Non-pigmented ciliary epithelial cell (primary cell): ENCODE measurements at regions not wholly inside any gene's neighbourhood (a gene's known extent, or its start where the extent isn't known, plus 50 kb on each side); places are given as distances from the start of the nearest gene placed in this dataset.
A peak's percentile ranks its signal among the peaks of the same experiment; 100 is the strongest.

Experiments
- DNase-seq: peaks from one replicate; pipeline ENCODE4 v3.0.0-alpha.2; 2010; ENCODE audit warnings: low read depth

DNA sequence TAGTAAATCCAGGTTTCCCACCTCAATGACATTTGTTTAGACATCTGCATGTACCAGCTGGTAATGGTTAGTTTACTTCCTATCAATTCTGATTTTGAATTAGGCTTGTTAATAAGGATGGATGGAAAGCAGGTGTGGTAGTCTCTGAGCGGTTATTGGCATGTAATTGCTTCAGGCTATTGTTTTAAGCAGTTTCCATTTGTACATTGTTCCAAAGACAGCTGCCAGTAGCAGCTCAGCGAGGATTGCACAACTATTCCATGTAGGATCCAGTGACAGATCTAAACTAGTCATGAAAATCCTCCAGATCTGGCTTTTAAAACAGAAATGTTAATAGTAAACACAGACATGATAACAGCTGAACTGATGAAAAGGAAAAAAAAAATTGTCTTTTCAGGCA, 436.0 kb upstream of the ADARB2 start:
- no peak for DNase-seq

DNA sequence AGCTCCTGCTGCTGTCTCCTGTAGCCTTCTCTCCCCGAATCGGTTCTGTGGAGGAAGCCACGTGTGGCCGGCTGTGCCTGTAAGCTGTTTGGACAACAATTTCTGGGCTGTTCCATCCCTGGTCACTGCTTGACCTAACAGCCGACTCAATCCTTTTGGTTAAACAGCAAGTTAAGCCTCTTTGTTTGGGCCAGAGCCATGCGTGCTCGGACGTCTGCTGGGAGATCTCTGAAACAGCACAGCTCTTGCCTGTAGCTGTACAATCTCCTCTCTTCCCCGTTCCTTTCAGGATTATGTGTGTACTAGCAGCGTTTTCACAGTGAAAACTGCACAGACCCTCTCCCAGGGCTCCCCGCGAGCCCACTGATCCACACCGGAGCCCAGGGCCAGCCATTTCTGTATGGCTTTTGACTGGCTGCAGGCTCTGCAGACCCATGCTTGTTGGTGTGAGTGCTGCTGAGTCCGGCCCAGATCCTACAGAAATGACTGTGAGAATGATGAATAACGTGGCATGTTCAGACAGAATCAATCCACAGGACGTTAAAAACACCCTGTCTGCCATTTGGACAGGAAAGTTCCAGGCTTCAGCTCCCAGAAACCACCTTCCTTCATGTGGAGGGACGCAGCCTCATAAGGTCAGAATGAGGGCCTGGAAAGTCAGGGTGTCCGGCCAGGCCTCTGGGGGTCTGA, 428.6 kb upstream of the ADARB2 start:
- no peak for DNase-seq

DNA sequence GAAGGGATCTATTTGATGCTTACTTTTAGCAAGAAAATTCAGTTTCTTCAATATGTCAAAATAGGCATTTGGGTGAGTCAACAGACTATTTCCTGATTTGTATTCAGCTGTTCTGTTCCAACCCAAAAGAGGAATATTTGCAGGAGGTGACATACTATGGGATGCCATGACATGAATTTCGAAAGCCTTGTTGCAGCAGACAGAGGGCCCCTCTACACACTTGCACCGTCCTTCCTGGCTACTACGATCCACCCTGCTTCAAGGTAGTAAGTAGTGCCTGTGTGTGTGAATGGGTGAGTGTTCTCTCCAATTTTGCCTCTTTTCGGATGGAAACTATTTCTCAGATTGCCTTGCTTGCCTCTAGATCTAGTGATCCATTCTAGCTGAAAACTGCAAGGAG, 413.0 kb upstream of the ADARB2 start:
- no peak for DNase-seq

DNA sequence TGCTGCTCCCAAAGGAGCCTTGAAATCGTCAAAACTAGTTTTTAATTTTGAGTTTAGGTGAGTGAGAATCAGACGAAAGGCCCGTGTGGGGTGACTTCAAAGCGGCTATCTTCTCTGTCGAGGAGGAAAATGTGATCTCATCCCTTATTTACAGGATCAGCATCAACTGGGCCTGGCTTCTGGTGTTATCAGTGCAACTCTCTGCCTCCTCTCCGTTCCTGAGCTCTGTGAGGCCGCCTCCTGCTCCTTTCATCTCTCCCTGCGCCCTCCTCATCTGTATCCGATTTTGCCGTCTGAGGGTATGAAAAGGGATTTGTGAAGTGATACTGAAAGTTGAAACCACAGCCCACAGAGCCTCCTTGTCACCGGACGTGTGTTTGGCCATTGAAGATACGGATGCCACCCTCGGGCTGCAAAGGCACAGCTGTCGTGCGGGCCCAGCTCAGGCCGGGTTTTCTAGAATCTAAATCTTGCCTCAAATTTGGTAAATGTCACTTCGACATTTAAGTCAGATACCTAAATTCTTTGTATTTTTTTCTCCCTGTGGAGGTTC, 408.7 kb upstream of the ADARB2 start:
- DNase-seq, result no peak

DNA sequence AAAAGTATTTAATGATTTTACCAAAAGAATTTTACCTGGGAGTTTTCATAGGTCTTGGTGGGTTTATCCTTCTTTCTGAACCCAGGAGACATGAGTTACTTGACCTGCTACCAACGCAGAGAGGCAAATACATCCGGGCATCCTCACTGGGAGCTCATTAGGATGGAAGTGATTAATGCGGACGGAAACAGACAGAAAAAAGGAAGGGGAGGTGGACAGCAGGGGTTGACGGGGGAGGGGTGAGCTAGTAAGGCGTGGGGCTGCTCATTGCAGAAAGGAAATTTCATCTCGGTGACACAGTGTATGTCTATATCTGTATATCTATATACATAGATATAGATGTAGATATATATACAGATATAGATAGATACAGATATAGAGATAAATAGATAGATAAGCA, 408.2 kb upstream of the ADARB2 start:
- no peak for DNase-seq

DNA sequence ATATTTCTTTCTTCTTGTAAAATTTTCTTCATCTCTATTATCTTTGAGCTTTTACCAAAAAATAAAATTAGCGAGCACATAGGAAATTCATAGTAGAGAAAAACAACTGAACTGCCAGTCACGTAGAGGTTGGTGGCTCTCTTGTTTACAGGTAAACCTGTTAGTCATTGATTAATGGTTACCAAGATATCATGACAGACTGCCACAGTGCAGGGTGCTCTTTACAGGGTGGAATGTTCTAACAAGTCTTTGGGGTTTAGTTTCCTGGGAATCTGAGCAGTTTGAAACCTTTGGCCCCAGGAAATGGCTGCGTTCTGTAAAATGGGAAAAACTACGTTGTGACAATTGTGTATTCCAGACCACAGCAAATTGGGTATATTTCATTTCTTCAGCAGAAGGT, 407.3 kb upstream of the ADARB2 start:
- no peak for DNase-seq

DNA sequence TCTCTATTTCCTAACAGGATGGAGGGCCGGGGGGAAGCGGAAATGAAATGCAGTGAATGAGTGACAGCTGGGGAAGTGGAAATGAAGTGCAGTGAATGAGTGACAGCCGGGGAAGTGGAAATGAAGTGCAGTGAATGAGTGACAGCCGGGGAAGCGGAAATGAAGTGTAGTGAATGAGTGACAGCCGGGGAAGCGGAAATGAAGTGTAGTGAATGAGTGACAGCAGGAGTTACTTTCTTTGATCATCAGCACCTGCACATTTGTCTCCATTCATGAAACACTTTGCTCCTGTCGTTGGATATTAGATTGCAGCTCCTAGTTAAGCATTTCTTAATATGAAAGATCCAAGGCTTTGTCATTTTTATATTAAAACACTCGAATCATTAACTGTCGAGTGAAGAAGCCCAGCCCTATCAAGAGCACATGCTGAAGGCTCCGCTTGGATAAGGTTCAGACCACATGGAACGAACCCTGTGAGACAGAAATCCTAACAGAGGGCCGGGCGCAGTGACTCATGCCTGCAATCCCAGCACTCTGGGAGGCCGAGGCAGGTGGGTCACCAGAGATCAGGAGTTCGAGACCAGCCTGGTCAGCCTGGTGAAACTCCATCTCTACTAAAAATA, 406.0 kb upstream of the ADARB2 start:
- DNase-seq, result no peak

DNA sequence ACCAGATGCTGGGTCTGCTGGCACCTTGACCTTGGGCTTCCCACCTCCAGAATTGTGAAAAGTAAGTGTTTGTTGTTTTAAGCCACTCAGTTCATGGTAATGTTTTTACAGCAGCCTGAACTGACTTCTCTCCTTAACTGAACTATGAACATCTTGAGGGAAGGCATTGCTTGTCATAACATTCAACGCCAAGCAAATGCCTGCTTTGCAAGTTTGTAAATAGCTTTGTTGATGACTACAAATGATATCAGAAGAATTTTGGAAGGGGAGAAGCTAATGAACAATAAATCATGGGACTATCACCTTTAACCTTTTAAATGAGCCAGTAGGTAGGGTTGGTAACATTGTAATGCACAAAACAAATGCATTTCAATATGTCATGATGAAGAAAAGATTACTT, 402.4 kb upstream of the ADARB2 start:
- DNase-seq, result no peak

DNA sequence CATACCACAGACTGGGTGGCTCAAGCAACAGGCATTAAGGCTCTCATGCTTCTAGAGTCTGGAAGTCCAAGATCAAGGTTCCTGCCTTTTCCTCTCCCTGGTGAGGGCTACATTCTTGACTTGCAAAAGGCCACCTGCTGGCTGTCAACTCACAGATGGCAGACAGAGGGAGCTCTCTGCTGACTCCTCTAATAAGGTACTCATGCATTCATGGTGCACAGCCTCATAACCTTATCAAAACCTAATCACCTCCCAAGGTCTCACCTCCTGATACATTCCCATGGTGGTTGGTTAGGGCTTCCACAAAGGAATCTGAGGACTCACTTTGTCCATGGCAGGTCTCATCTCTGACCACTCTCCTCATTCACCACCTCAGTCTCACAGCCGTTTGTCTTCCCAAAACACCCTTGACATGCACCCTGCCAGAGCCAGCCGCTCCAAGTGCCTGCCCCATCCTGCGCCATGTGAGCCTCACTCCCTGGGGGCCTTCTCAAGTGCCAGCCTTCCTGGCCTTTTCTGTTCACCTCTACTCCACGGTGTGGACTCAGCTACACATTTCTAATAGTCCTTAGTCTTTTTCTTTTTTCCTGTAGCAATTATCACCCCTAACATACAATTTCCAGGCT, 400.3 kb upstream of the ADARB2 start:
- no peak for DNase-seq

DNA sequence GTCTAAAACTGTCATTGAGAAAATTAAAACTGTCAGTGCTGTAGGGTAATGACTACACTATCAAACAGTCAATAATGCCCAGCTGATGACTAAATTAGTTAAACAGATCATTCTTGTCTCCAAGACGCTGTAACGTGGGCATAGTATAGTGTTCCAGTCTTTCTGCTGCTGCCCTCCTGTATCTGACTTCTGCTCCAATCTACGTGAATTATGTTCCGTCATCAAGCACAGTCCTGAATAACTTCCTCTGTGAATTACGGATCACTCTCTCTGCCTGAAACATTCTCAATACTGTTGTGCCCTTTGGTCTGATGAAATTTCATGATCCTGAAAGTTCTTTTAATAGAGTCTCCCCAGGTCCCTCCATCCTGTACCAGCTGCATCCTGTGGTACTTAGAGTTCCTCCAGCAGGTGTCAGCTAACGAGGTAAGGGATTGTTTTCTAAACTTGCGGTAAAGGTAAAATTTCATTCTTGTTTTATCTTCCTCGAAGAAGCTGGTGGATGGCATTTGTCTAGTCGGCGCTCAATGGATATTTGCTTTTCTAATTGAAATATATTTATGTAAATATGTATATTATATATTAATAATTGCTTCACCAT, 393.5 kb upstream of the ADARB2 start:
- no peak for DNase-seq

DNA sequence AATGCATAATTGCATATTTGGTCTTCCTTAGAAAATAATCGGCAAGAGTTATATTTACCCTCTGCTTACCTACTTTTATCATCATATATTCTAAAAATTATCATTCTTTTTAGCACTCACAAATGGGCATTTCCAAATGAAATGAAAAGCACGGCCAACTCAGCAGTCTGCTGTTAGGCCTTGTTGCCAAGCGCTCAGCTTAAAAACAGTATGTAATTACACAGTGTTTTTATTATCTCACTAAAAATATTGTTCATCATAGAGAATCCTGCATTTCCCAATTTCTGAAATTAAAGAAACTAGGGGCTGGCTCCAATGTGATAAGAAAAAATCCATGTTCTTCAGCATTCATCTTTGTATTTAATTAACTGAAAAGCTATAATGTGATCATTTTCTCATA, 391.7 kb upstream of the ADARB2 start:
- DNase-seq, result no peak

DNA sequence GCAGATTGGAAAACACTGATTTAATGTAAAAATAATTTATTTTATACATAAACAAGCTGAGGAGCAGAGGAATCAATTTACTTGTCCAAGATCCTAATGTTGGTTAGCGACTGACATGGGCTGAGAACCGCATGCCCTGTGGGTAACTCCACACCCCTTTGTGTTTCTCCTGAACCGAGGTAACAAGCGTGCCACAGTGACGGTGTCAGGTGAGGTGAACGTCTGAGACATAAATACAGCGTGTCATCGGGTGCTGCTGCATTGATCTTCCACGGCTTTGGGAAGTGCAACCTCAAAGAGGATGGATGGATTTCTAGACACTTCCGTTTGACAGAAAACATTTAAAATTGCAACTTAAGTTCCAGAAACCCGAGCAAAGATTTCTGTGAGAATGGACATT, 386.8 kb upstream of the ADARB2 start:
- DNase-seq, result no peak

DNA sequence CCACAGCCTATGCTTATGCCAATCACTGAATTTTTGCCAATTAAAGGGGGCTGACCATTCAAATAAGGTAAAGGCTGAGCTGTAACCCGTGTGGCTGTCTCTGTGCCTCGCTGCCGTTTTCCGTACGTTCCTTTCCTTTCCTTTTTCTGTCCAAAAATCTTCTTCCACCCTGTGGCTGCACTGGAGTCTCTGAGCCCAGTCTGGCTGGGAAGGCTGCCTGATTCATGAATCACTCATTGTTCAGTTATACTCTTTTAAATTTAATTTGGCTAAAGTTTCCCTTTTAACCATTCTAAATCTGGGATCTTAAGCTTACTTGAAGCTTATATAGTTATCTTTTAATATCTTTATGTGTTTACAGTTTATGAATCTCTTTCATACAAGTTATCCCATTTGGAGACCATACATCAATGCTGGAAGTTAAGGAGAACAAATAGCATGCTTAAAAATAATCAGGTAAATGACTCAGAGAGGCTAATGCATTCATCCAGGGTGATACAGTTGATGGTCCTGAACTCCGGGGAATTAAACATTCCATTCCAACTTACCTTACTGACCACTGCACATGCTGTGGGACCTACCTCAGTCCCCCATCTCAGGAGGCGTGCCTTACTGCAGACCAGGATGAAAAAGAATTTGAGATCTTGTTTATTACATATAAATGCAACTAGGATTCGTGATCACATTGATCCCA, 385.3 kb upstream of the ADARB2 start:
- DNase-seq, result no peak

DNA sequence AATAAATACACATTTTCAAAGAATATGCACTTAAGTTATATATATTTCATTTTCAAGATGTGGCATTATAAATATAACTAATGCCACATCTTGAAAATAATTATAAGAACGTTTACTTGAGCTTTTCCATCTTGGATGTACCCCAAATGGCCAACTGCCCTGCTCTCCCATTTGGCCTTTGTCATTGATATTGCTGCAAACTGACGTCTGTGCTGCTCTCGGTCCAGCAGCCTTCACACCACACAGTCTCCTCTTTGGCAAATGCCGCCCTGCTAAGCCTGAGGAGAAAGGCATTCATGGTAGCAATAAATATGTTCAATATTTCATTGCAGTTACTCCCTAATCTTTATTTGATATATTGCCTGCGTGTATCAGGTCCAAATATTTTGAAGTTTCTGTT, 384.6 kb upstream of the ADARB2 start:
- DNase-seq, result no peak

DNA sequence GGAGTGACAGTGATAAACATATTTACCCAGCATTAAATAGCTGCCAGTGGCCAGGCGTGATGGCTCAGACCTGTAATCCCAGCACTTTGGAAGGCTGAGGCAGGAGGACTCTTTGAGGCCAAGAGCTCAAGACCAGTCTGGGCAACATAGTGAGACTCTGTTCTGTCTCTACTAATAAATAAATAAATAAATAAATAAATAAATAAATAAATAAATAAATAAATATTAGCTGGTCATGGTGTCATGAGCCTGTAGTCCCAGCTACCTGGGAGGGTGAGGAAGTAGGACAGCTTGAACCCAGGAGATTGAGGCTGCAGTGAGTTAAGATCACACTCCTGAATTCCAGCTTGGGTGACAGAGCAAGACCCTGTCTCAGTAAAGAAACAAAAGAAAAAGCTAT, 384.0 kb upstream of the ADARB2 start:
- no peak for DNase-seq

DNA sequence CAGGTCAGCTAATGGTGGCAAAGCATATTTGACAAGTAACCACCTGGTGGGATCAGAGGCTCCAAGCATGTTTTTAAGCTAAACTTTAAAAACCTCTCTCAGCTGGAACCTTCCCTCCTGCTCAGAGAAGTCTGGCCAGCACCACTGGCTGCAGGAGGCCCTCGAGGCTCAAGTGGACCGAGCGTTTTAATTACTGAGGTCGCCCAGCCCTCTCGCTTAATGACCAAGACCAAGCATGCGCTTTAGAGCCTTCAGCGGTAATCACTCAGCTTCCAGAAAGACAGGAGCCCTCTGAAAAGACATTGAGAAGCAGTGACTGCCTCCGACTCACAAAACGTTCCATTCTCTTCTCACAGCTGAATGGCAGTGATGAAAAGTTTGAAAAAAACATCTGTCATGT, 383.4 kb upstream of the ADARB2 start:
- no peak for DNase-seq

DNA sequence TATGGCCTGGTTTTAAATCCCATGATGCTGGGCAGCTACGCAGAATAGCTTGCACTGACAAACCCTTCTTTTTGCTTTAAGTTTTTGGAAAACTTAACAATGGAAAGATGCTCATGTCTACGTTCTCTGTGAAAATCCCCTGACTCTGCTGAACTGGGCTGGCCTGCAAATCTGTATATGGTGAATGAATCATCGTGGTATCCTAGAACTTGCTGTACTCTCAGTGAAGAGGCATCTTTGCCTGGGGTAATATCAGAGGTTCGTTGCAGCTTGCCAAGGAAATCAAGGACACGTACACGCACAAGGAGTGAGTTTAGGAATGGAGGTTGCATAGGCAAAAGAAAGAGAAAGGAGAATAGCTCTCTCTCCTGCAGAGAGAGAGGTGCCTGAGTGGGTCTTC, 382.0 kb upstream of the ADARB2 start:
- DNase-seq, result peak; percentile 10

DNA sequence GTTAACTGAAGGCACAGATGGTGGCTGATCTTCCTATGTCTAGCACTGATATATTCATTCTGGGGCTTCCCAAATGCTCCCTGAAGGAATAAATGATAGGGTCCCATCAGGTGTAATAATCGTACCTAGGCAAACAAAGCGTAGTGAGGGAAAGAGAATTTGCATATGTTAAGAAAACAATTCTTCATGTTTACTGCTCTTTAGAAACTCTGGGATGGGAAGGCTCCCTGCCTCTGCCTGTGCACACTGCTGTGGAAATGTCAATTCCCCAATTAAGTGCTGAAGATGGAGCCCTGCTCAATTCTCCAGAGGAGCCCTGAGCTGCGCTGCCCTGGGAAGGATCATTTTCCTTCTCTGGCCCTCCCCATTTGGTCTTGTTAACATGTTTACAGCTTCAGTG, 380.9 kb upstream of the ADARB2 start:
- no peak for DNase-seq

DNA sequence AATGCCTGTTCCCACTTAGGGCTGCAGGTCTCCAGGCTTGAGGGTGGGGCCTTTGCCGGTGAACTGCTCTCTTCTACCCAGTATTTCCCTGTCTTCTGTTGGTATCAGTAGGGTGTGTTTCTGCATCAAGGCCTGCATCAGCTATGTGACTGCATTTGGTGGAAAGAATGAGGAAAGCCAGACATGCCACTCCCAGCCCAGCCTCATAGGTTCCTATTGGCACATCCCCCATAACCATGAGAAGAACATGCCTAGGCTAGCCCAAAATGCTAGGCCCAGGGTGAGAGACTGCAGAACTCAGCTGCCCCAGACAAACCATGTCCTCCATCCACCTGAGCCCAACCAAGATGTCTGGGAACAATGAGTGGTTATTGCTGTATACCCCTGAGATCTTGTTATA, 380.3 kb upstream of the ADARB2 start:
- no peak for DNase-seq

DNA sequence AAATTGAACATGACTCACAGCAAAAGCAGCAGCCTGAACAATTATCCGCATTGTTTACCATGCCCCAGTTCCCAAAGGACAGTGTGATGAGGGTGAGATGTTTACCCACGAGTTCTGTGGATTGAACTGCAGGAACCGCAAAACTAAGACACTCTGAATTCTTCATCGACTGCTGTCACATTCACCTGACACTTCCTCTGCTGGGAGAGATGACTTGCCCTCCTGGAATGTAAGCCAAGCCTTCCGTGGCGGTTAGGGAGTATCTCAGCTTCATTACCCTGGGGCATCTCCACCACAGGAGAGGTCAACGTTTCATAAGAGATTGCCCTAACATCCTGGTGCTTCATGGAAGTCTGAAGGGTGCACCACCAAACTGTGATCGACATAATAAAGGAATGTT, 374.6 kb upstream of the ADARB2 start:
- peak; percentile 68 for DNase-seq

DNA sequence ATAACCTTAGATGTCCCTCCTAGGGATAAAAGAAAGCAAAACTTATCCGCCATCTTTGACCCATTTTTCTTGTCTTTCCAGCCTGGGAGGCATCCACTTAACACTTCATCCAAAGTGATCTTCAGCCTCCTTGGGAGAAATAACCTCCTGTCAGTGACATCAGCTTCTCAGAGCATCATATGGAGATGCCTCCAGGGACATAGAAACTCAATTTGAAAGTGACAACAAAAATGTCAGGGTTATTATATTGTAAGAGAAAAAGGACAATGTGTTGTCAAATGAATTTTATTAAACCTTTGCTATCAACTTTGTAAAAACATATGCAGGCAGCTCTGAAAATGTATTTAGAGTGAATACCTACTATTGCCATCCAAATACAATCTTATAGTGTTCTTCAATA, 371.2 kb upstream of the ADARB2 start:
- DNase-seq, result no peak

DNA sequence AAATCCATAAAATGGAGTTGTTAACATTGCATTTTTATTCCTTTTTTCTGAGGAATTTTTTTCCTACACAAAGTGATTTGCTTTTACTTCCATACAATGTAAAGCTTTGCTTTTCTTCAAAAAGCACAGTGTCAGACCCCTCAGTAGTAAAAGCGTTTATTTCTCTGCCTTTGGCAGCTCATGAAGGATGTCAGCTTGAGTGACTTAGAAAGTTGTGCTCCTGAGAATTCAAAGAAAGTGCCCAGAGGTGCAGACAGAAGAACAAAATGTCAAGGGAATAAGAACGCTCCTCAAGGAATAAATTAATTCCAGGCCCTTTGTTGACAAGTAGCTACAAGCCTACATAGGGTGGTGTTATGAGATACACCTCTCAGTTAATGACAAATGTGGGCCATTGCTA, 369.3 kb upstream of the ADARB2 start:
- DNase-seq, result no peak

DNA sequence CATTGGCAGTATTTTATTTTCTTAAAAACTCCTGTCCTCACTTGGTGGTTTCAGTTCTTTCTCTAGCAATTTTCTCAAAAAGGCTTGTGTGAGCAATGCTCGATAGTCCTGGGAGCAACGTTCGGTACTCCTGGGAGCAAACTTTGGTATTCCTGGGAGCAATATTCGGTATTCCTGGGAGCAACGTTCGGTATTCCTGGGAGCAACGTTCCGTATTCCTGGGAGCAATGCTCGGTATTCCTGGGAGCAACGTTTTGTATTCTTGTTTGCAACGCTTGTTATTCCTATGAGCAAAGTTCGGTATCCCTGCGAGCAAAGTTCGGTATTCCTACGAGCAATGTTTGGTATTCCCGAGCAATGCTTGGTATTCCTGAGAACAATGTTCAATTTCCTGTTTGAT, 362.0 kb upstream of the ADARB2 start:
- no peak for DNase-seq
